Ishikawa (cell line): ENCODE measurements at regions not wholly inside any gene's neighbourhood (a gene's known extent, or its start where the extent isn't known, plus 50 kb on each side); places are given as distances from the start of the nearest gene placed in this dataset.

ENCODE experiments used
- CEBPB ChIP-seq: IDR thresholded peaks from 2 replicates; pipeline ENCODE4 v1.6.1; 2012
- CREB1 ChIP-seq: IDR thresholded peaks from 2 replicates; pipeline ENCODE4 v1.6.1; 2012; ENCODE audit warnings: low read depth
- EGR1 ChIP-seq: IDR thresholded peaks from 2 replicates; pipeline ENCODE4 v1.6.1; 2012
- EP300 ChIP-seq: IDR thresholded peaks from 2 replicates; pipeline ENCODE4 v1.6.1; 2012; ENCODE audit warnings: borderline replicate concordance
- FOXM1 ChIP-seq: IDR thresholded peaks from 2 replicates; pipeline ENCODE4 v1.6.1; 2012; ENCODE audit warnings: low read depth, borderline replicate concordance
- NFIC ChIP-seq: IDR thresholded peaks from 2 replicates; pipeline ENCODE4 v1.6.1; 2012
- RAD21 ChIP-seq: IDR thresholded peaks from 2 replicates; pipeline ENCODE4 v1.6.1; 2012; ENCODE audit warnings: low read depth
- TAF1 ChIP-seq: IDR thresholded peaks from 2 replicates; pipeline ENCODE4 v1.6.1; 2012; ENCODE audit warnings: low read depth, mild to moderate bottlenecking
- TCF12 ChIP-seq: IDR thresholded peaks from 2 replicates; pipeline ENCODE4 v1.6.1; 2012; ENCODE audit warnings: low read depth
- TEAD4 ChIP-seq: IDR thresholded peaks from 2 replicates; pipeline ENCODE4 v1.6.1; 2012
- YY1 ChIP-seq: IDR thresholded peaks from 2 replicates; pipeline ENCODE4 v1.6.1; 2012; ENCODE audit warnings: low read depth
- ZBTB7A ChIP-seq: IDR thresholded peaks from 2 replicates; pipeline ENCODE4 v1.6.1; 2012; ENCODE audit warnings: low read depth
- TF ChIP-seq, protein P1 (sequence below): IDR thresholded peaks from 2 replicates; pipeline ENCODE4 v1.6.1; 2012
- TF ChIP-seq, protein P2 (sequence below): IDR thresholded peaks from 2 replicates; pipeline ENCODE4 v1.6.1; 2012
- TF ChIP-seq, protein P3 (sequence below): IDR thresholded peaks from 2 replicates; pipeline ENCODE4 v1.6.1; 2012; ENCODE audit warnings: low read depth, mild to moderate bottlenecking

GRCh38 chr18:55999641-56000040 is 411.6 kb upstream of the TCF4 start:
- no peak for TF ChIP-seq NFIC
- no peak for TF ChIP-seq TAF1
- no peak for TF ChIP-seq CREB1
- no peak for TF ChIP-seq TEAD4
- TF ChIP-seq FOXM1: no peak
- TF ChIP-seq, protein P1, sequence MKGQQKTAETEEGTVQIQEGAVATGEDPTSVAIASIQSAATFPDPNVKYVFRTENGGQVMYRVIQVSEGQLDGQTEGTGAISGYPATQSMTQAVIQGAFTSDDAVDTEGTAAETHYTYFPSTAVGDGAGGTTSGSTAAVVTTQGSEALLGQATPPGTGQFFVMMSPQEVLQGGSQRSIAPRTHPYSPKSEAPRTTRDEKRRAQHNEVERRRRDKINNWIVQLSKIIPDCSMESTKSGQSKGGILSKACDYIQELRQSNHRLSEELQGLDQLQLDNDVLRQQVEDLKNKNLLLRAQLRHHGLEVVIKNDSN: no peak
- no peak for TF ChIP-seq RAD21
- no peak for TF ChIP-seq TCF12
- TF ChIP-seq, protein P2, sequence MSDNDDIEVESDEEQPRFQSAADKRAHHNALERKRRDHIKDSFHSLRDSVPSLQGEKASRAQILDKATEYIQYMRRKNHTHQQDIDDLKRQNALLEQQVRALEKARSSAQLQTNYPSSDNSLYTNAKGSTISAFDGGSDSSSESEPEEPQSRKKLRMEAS: no peak
- TF ChIP-seq EGR1: no peak
- TF ChIP-seq ZBTB7A: no peak
- TF ChIP-seq CEBPB: no peak
- TF ChIP-seq, protein P3, sequence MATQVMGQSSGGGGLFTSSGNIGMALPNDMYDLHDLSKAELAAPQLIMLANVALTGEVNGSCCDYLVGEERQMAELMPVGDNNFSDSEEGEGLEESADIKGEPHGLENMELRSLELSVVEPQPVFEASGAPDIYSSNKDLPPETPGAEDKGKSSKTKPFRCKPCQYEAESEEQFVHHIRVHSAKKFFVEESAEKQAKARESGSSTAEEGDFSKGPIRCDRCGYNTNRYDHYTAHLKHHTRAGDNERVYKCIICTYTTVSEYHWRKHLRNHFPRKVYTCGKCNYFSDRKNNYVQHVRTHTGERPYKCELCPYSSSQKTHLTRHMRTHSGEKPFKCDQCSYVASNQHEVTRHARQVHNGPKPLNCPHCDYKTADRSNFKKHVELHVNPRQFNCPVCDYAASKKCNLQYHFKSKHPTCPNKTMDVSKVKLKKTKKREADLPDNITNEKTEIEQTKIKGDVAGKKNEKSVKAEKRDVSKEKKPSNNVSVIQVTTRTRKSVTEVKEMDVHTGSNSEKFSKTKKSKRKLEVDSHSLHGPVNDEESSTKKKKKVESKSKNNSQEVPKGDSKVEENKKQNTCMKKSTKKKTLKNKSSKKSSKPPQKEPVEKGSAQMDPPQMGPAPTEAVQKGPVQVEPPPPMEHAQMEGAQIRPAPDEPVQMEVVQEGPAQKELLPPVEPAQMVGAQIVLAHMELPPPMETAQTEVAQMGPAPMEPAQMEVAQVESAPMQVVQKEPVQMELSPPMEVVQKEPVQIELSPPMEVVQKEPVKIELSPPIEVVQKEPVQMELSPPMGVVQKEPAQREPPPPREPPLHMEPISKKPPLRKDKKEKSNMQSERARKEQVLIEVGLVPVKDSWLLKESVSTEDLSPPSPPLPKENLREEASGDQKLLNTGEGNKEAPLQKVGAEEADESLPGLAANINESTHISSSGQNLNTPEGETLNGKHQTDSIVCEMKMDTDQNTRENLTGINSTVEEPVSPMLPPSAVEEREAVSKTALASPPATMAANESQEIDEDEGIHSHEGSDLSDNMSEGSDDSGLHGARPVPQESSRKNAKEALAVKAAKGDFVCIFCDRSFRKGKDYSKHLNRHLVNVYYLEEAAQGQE: no peak
- no peak for TF ChIP-seq EP300
- no peak for TF ChIP-seq YY1

DNA sequence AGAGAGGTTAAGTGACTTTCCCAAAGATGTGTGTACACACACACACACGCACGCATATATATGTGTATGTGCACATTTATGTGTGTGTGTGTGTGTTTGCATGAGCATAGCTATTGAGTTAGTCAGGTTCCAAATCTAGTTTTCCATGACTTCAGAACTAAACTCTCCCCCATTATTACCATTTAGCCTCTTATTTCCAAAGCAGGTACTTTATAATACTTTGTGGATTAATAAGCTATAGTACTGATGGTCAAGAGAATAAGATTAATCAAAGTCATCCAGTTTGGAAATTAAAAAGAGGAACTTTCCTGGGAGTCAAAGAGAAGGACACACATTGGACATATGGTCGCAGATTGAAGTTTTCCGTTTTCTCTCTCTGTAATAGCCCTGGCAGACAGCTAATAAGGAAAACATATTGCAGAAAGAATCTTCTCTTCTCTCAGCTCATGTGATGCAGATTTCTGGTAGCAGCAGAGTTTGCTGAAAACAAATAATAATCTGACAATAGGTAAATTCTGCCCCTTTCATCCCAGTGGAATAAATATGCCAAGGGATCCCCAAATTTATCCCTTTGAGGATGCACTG is 410.9 kb upstream of the TCF4 start:
- TF ChIP-seq, protein P3: no peak
- no peak for TF ChIP-seq TAF1
- no peak for TF ChIP-seq CREB1
- TF ChIP-seq, protein P2: no peak
- TF ChIP-seq ZBTB7A: no peak
- no peak for TF ChIP-seq NFIC
- TF ChIP-seq, protein P1: no peak
- no peak for TF ChIP-seq EGR1
- TF ChIP-seq EP300: no peak

- no peak for TF ChIP-seq RAD21
- TF ChIP-seq FOXM1: no peak
- no peak for TF ChIP-seq YY1
- no peak for TF ChIP-seq TAF1
- no peak for TF ChIP-seq TCF12
- no peak for TF ChIP-seq EP300
- no peak for TF ChIP-seq CEBPB
- TF ChIP-seq, protein P2: no peak
- TF ChIP-seq TEAD4: no peak
- no peak for TF ChIP-seq ZBTB7A
- TF ChIP-seq, protein P1: no peak
- TF ChIP-seq, protein P3: no peak
- no peak for TF ChIP-seq CREB1
- no peak for TF ChIP-seq EGR1
- TF ChIP-seq NFIC: no peak
Measured at GRCh38 chr18:55998071-55998522, 410.1 kb upstream of the TCF4 start.

DNA sequence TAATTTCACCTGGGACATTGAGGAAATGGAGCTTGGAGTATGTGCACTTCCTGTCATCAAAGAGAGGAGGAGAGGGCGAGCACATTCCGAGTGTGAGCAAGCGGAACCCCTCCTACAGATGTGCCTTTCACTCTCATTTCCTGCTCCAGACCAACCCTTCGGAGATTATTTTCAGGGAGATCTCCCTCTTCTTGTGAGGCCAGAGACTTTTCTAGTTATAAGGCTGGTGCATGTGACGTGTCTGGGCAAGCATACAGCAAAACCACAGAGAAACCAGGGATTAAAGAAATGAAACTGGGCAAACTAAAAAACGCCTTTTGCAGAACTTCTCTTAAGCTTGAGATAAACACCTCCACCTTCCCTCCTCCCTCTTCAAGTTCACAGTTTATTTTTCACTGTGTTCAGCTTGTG is 409.2 kb upstream of the TCF4 start:
- TF ChIP-seq TAF1: no peak
